Sigmoid colon (tissue), 6 donors: ENCODE measurements at regions not wholly inside any gene's neighbourhood (a gene's known extent, or its start where the extent isn't known, plus 50 kb on each side); places are given as distances from the start of the nearest gene placed in this dataset.

Experiments used
- DNase-seq: peaks from one replicate; pipeline ENCODE4 v3.0.0-alpha.2; 2019
- H3K27ac ChIP-seq, 4 donors: fragments of 200-600 bp; sonication (generic); one replicate each; pipeline ENCODE4 v1.5.1; 2016 to 2019; ENCODE audit warnings: mild to moderate bottlenecking in 1 of 4
- H3K27me3 ChIP-seq, 3 donors: fragments of 200-600 bp; sonication (generic); one replicate each; pipeline ENCODE4 v1.5.1; 2019; ENCODE audit warnings: mild to moderate bottlenecking in 1 of 3
- H3K36me3 ChIP-seq, 4 donors: fragments of 200-600 bp; sonication (generic); one replicate each; pipeline ENCODE4 v1.5.1; 2016 to 2019
- H3K4me1 ChIP-seq, 4 donors: fragments of 200-600 bp; sonication (generic); one replicate each; pipeline ENCODE4 v1.5.1; 2017 to 2019
- H3K4me3 ChIP-seq, 4 donors: fragments of 200-600 bp; sonication (generic); one replicate each; pipeline ENCODE4 v1.5.1; 2017 to 2019; ENCODE audit warnings: mild to moderate bottlenecking in 2 of 4, moderate library complexity in 1 of 4
- H3K9me3 ChIP-seq, 4 donors: fragments of 200-600 bp in 3 of 4; sonication (generic) in 3 of 4; one replicate each; pipeline versions ENCODE4 v1.5.1 to v1.6.1; 2013 to 2019
- CTCF ChIP-seq, 4 experiments: fragments of 450-650 bp in 3 of 4; fragments of 200-600 bp in 1 of 4; IDR thresholded peaks; one replicate each; pipeline ENCODE4 v1.5.1; 2016 to 2019; ENCODE audit warnings: antibody characterized with exemption in 4 of 4, mild to moderate bottlenecking in 3 of 4, moderate library complexity in 2 of 4
- EP300 ChIP-seq, 4 donors: sonication (generic); formaldehyde crosslinking; IDR thresholded peaks; one replicate each; pipeline ENCODE4 v1.6.1; 2017; ENCODE audit warnings: antibody characterized with exemption in 4 of 4
- POLR2A ChIP-seq, 2 donors: fragments of 450-650 bp; IDR thresholded peaks; one replicate each; pipeline ENCODE4 v1.6.1; 2016; ENCODE audit warnings: antibody characterized with exemption in 2 of 2, mild to moderate bottlenecking in 2 of 2, moderate library complexity in 2 of 2
- POLR2AphosphoS5 ChIP-seq, 4 donors: sonication (generic); formaldehyde crosslinking; IDR thresholded peaks; one replicate each; pipeline ENCODE4 v1.6.1; 2017; ENCODE audit warnings: antibody characterized with exemption in 4 of 4
- WGBS, 2 donors: extraction: QIAGEN DNeasy Blood & Tissue Kit; methylation state at CpG; one replicate each; pipeline ENCODE4 v1.1.7; 2013; 5-methylcytosine and 5-hydroxymethylcytosine counted together
- intact Hi-C: fragments of 100-400 bp; cut with DNase I; formaldehyde crosslinking; loops from one replicate; pipeline ENCODE4 v1.15.1; 2023
- donor health status: healthy with polysubstance abuse.
- donor health status: healthy.

DNA sequence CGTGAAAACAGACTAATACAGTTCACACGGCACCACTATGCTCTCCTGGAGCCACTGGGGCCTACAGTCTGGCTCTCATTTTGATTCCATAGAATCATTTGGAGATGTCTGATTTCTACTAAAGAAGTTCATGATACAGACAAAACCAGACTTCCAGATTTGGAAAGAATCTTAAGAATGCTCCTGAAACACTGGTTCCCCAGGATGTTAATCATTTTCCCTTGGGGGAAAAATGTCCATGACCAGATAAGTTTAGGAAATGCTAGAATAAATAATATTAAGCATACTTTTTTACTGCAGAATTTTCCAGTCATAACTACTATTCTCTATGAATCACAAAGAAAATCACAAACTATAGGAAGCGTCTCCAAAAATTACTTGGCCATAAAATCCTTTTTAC, 63.0 kb upstream of the RGS7 start:
- no peaks in the 10 kb centered on the region for H3K36me3 ChIP-seq
- H3K27ac ChIP-seq = no peak overlapping the region
- TF ChIP-seq POLR2A (IDR thresholded peaks at IDR 0.05) = no peak
- no peak for TF ChIP-seq EP300 (IDR thresholded peaks at IDR 0.05)
- TF ChIP-seq POLR2AphosphoS5 (IDR thresholded peaks at IDR 0.05) = no peak
- no peak for TF ChIP-seq CTCF (IDR thresholded peaks at IDR 0.05)
- H3K9me3 ChIP-seq = no peaks in the 10 kb centered on the region
- DNase-seq = no peak
- intact Hi-C loops = no loop called here
- H3K27me3 ChIP-seq = peaks cover 11 to 24% (median 16%) of the 10 kb centered on the region in 3 donors
- H3K4me1 ChIP-seq = peaks cover 0 to 12% (median 11%) of the 10 kb centered on the region in 4 donors
- no peak overlapping the region for H3K4me3 ChIP-seq
- WGBS, 2 donors = 92 to 94% methylated on average over 3 of the region's 3 CpGs

DNA sequence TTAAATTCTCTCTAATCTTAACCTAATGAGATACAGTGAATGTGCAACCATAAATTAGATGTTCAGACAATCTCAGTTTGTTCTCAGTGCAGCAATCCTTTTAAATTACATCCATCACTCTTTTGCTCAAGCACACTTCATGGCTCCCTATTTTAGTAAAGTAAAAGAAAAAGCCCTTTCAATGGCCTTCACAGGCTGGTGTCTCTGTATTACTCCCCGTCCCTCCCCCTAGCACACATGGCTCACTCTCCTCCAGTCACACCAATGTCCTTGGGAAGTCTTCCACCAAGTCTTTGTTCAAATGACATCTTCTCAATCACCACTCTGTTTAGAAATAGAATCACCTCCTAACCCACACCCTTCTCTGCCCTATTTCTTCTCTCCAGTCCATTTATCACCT, 60.3 kb upstream of the RGS7 start:
- no peak for DNase-seq
- intact Hi-C loops = no loop called here
- Histone ChIP-seq H3K4me1 (no peaks in the 10 kb centered on the region), H3K4me3 (no peak overlapping the region), H3K36me3 (no peaks in the 10 kb centered on the region), H3K27ac (no peak overlapping the region), H3K27me3 (peaks cover 0 to 5% (median 0%) of the 10 kb centered on the region in 3 donors), H3K9me3 (no peaks in the 10 kb centered on the region)
- no peak for TF ChIP-seq EP300 (IDR thresholded peaks at IDR 0.05)
- no peak for TF ChIP-seq CTCF (IDR thresholded peaks at IDR 0.05)
- no peak for TF ChIP-seq POLR2A (IDR thresholded peaks at IDR 0.05)
- TF ChIP-seq POLR2AphosphoS5 (IDR thresholded peaks at IDR 0.05) = no peak
- WGBS, 2 donors = 85 to 88% methylated on average over 1 of the region's 1 CpG

DNA sequence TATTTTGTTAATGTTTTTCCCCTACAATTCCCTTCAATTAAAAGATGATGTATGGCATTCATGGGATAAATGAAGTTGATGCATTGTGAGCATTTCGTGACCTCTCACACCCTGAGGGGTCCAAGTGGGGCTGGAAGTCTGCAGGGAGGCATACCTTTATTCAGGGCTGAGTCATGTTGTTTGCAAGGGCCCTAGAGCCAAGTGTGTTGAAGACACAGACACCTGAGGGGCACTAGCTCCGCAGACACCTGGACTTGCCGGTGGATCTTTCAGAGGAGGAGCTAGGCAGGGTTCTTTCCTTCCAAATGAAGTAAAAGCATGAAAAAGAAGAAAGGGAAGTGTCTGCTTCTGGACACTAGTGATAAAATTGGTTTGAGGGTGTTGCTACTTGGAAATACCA, 57.0 kb upstream of the RGS7 start:
- intact Hi-C loops = no loop called here
- no peaks in the 10 kb centered on the region for H3K4me1 ChIP-seq
- 77 to 87% methylated on average over 3 of the region's 3 CpGs for WGBS, 2 donors
- H3K4me3 ChIP-seq = no peak overlapping the region
- no peaks in the 10 kb centered on the region for H3K36me3 ChIP-seq
- peaks cover 0 to 2% (median 0%) of the 10 kb centered on the region in 4 donors for H3K9me3 ChIP-seq
- H3K27ac ChIP-seq = no peak overlapping the region
- no peak for DNase-seq
- TF ChIP-seq EP300 (IDR thresholded peaks at IDR 0.05) (no peak), CTCF (IDR thresholded peaks at IDR 0.05) (no peak), POLR2AphosphoS5 (IDR thresholded peaks at IDR 0.05) (no peak), POLR2A (IDR thresholded peaks at IDR 0.05) (no peak)
- no peaks in the 10 kb centered on the region for H3K27me3 ChIP-seq

DNA sequence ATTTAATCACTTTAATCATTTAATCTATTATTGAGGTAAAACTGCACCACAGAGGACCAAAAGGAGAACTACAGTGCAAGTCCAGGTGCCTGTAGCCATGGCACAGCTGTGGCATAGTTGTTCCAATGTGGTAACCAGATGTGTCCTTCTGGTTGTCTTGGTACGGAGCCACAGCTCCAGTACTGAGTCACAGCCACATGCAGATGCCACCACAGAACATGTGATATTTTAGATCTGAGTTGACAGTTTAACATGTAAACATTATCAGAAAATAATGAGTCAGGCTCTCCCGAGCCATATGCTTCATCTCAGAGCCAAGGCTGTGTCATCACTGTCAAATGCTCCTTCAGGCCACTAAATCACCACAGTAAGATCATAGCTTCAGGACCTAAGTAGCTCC, 56.4 kb upstream of the RGS7 start:
- H3K27me3 ChIP-seq = no peaks in the 10 kb centered on the region
- H3K36me3 ChIP-seq = no peaks in the 10 kb centered on the region
- H3K4me3 ChIP-seq = no peak overlapping the region
- no peaks in the 10 kb centered on the region for H3K4me1 ChIP-seq
- DNase-seq = no peak
- WGBS, 2 donors = 58 to 59% methylated on average over 2 of the region's 2 CpGs
- no peak overlapping the region for H3K27ac ChIP-seq
- intact Hi-C loops = no loop called here
- peaks cover 0 to 2% (median 0%) of the 10 kb centered on the region in 4 donors for H3K9me3 ChIP-seq
- TF ChIP-seq EP300 (IDR thresholded peaks at IDR 0.05) (no peak), POLR2A (IDR thresholded peaks at IDR 0.05) (no peak), POLR2AphosphoS5 (IDR thresholded peaks at IDR 0.05) (no peak)

DNA sequence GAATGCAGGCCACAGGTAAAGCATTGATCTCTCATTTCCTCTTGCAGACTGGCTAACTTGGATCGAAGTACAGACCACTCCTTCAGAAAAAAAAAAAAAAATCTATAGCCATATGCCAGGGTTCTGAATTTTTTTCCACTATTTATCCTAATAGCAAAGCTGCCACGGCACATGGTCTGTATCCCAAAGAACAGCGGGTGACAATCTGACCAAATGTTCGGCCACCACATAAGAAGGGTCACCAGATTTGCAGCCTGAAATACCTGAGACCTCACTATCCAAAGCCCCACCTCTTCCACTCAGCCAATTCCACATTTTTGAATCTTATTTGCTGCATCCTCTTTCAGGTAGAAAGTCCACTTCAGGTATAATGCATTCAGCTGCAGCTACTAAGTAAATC, 55.6 kb upstream of the RGS7 start:
- intact Hi-C loops = no loop called here
- Histone ChIP-seq H3K9me3 (peaks cover 0 to 2% (median 0%) of the 10 kb centered on the region in 4 donors), H3K4me3 (no peak overlapping the region), H3K4me1 (no peaks in the 10 kb centered on the region), H3K36me3 (no peaks in the 10 kb centered on the region), H3K27ac (no peak overlapping the region), H3K27me3 (no peaks in the 10 kb centered on the region)
- WGBS, 2 donors = 83 to 85% methylated on average over 4 of the region's 4 CpGs
- no peak for TF ChIP-seq POLR2A (IDR thresholded peaks at IDR 0.05)
- no peak for TF ChIP-seq EP300 (IDR thresholded peaks at IDR 0.05)
- no peak for TF ChIP-seq POLR2AphosphoS5 (IDR thresholded peaks at IDR 0.05)
- no peak for TF ChIP-seq CTCF (IDR thresholded peaks at IDR 0.05)
- DNase-seq = no peak
